H1 (cell line): ENCODE measurements at regions not wholly inside any gene's neighbourhood (a gene's known extent, or its start where the extent isn't known, plus 50 kb on each side); places are given as distances from the start of the nearest gene placed in this dataset.

Experiments
- CTCF ChIA-PET: fragments of 300-600 bp; sonication (Branson Sonifier 250); formaldehyde crosslinking; loops from one replicate; lab custom pipeline; 2021; ENCODE audit not compliant: partially characterized antibody; lab: Charles Lee
- POLR2A ChIA-PET: fragments of 300-600 bp; sonication (Branson Sonifier 250); formaldehyde crosslinking; loops from one replicate; lab custom pipeline; 2021; ENCODE audit warnings: inconsistent platforms; ENCODE audit not compliant: partially characterized antibody; lab: Charles Lee
- DNase-seq, 2 experiments: peaks; one replicate each; pipeline versions ENCODE4 v3.0.0 to v3.0.0-alpha.2; 2010 to 2022; ENCODE audit warnings: low spot score in 2 of 2, low read depth in 1 of 2, mixed read lengths in 1 of 2
- FAIRE-seq: peaks from 2 replicates; lab custom pipeline; 2011; peaks lifted over from hg19 to GRCh38; lab: Jason Lieb, UNC
- H2AFZ ChIP-seq: 2 replicates; pipeline ENCODE4 v1.8.1; 2012; ENCODE audit warnings: low read length, inconsistent platforms
- H2AK5ac ChIP-seq: 2 replicates; pipeline ENCODE4 v1.6.1; 2013; ENCODE audit warnings: low read depth, low read length
- H2BK120ac ChIP-seq: replicated peaks from 2 replicates; pipeline ENCODE3; 2013; ENCODE audit warnings: low read depth, low read length, inconsistent platforms
- H2BK12ac ChIP-seq: 2 replicates; pipeline ENCODE4 v1.6.1; 2013; ENCODE audit warnings: low read depth, low read length
- H2BK15ac ChIP-seq: 2 replicates; pipeline ENCODE4 v1.6.1; 2013; ENCODE audit warnings: low read length
- H2BK20ac ChIP-seq: 2 replicates; pipeline ENCODE4 v1.6.1; 2013; ENCODE audit warnings: low read length
- H2BK5ac ChIP-seq: 2 replicates; pipeline ENCODE4 v1.6.1; 2013; ENCODE audit warnings: low read depth, low read length
- H3K14ac ChIP-seq: 2 replicates; pipeline ENCODE4 v1.6.1; 2013; ENCODE audit warnings: inconsistent platforms; ENCODE audit not compliant: insufficient read length
- H3K18ac ChIP-seq: 2 replicates; pipeline ENCODE4 v1.6.1; 2013; ENCODE audit warnings: low read length; ENCODE audit errors: extremely low read depth
- H3K23ac ChIP-seq: 2 replicates; pipeline ENCODE4 v1.6.1; 2013; ENCODE audit warnings: inconsistent platforms; ENCODE audit not compliant: insufficient read length
- H3K23me2 ChIP-seq: 2 replicates; pipeline ENCODE4 v1.6.1; 2013; ENCODE audit warnings: low read depth, low read length
- H3K27ac ChIP-seq: 2 replicates; pipeline ENCODE4 v1.6.1; 2011; ENCODE audit warnings: low read depth, low read length, inconsistent platforms
- H3K27me3 ChIP-seq, 4 experiments: replicated peaks in 1 of 4; 1 replicate in 1 of 4; 2 replicates in 3 of 4; pipeline versions ENCODE4 v1.6.1 to v1.8.1; 2011 to 2013; ENCODE audit warnings: low read length in 3 of 4, mild to moderate bottlenecking in 3 of 4, inconsistent platforms in 2 of 4, mixed read lengths in 2 of 4, moderate library complexity in 1 of 4; ENCODE audit not compliant: control insufficient read depth in 3 of 4, insufficient read depth in 3 of 4; ENCODE audit errors: extremely low read depth in 1 of 4
- H3K36me3 ChIP-seq, 4 experiments: 2 replicates each; pipeline versions ENCODE4 v1.6.1 to v1.8.1; 2011 to 2013; ENCODE audit warnings: mild to moderate bottlenecking in 4 of 4, low read length in 3 of 4, moderate library complexity in 2 of 4, control low read depth in 1 of 4, inconsistent platforms in 1 of 4; ENCODE audit not compliant: insufficient read depth in 4 of 4, control insufficient read depth in 2 of 4
- H3K4ac ChIP-seq: replicated peaks from 2 replicates; pipeline ENCODE3; 2013; ENCODE audit warnings: low read length, low read depth, mixed read lengths, inconsistent platforms; ENCODE audit not compliant: insufficient read length
- H3K4me1 ChIP-seq, 4 experiments: replicated peaks in 1 of 4; 1 replicate in 1 of 4; 2 replicates in 3 of 4; pipeline versions ENCODE4 v1.6.1 to v1.8.1; 2011 to 2013; ENCODE audit warnings: low read length in 3 of 4, inconsistent platforms in 2 of 4, mixed read lengths in 1 of 4; ENCODE audit not compliant: insufficient read depth in 4 of 4, control insufficient read depth in 3 of 4
- H3K4me2 ChIP-seq, 2 experiments: 2 replicates each; pipeline versions ENCODE4 v1.6.1 to v1.8.1; 2011 to 2013; ENCODE audit warnings: low read depth in 2 of 2, low read length in 2 of 2, control low read depth in 1 of 2, inconsistent platforms in 1 of 2, mild to moderate bottlenecking in 1 of 2; ENCODE audit not compliant: insufficient read depth in 1 of 2
- H3K4me3 ChIP-seq, 4 experiments: fragments of 200-600, 300-600 bp in 1 of 4; sonication (generic), shearing (Covaris generic), sonication (Bioruptor Twin) in 1 of 4; 2 replicates each; pipeline versions ENCODE4 v1.5.1 to v1.8.1; 2011 to 2016; ENCODE audit warnings: low read length in 4 of 4, low read depth in 3 of 4, control low read depth in 2 of 4, inconsistent platforms in 2 of 4, mild to moderate bottlenecking in 2 of 4, mixed read lengths in 1 of 4, moderate library complexity in 1 of 4; ENCODE audit not compliant: insufficient read depth in 2 of 4; ENCODE audit errors: extremely low read depth in 1 of 4
- H3K56ac ChIP-seq: replicated peaks from 2 replicates; pipeline ENCODE3; 2013; ENCODE audit warnings: low read depth, mild to moderate bottlenecking, mixed read lengths, low read length, inconsistent platforms; ENCODE audit not compliant: insufficient read length
- H3K79me1 ChIP-seq: 2 replicates; pipeline ENCODE4 v1.6.1; 2013; ENCODE audit warnings: low read depth, low read length, control low read depth
- H3K79me2 ChIP-seq, 2 experiments: 2 replicates each; pipeline versions ENCODE4 v1.6.1 to v1.8.1; 2012 to 2013; ENCODE audit warnings: low read length in 2 of 2, mild to moderate bottlenecking in 2 of 2, inconsistent platforms in 1 of 2; ENCODE audit not compliant: insufficient read depth in 2 of 2, control insufficient read depth in 1 of 2
- H3K9ac ChIP-seq, 4 experiments: replicated peaks in 1 of 4; 1 replicate in 1 of 4; 2 replicates in 3 of 4; pipeline versions ENCODE4 v1.6.1 to v1.8.1; 2011 to 2013; ENCODE audit warnings: low read depth in 3 of 4, low read length in 3 of 4, control low read depth in 2 of 4, mild to moderate bottlenecking in 2 of 4, moderate library complexity in 2 of 4, inconsistent platforms in 1 of 4; ENCODE audit errors: extremely low read depth in 1 of 4
- H3K9me3 ChIP-seq, 2 experiments: 2 replicates each; pipeline versions ENCODE4 v1.6.1 to v1.8.1; 2012 to 2013; ENCODE audit warnings: mild to moderate bottlenecking in 2 of 2, moderate library complexity in 2 of 2, control low read depth in 1 of 2, inconsistent platforms in 1 of 2, low read depth in 1 of 2, low read length in 1 of 2, mixed read lengths in 1 of 2; ENCODE audit not compliant: insufficient read depth in 2 of 2
- H4K20me1 ChIP-seq, 2 experiments: replicated peaks in 1 of 2; 2 replicates each; pipeline versions ENCODE3 to v1.8.1; 2011 to 2013; ENCODE audit warnings: inconsistent platforms in 2 of 2, low read length in 2 of 2, mild to moderate bottlenecking in 1 of 2; ENCODE audit not compliant: insufficient read depth in 2 of 2, control insufficient read depth in 1 of 2
- H4K5ac ChIP-seq: 2 replicates; pipeline ENCODE4 v1.6.1; 2013; ENCODE audit warnings: low read length, low read depth, mixed read lengths, inconsistent platforms; ENCODE audit not compliant: insufficient read length
- H4K8ac ChIP-seq: 2 replicates; pipeline ENCODE4 v1.8.0; 2013; ENCODE audit warnings: mild to moderate bottlenecking, moderate library complexity, low read length, inconsistent platforms; ENCODE audit not compliant: insufficient read depth; ENCODE audit errors: extremely low read depth
- H4K91ac ChIP-seq: replicated peaks from 2 replicates; pipeline ENCODE3; 2013; ENCODE audit warnings: low read length, mixed read lengths, inconsistent platforms; ENCODE audit not compliant: insufficient read length
- CHD7 ChIP-seq: fragments of 300-600 bp; sonication (generic); IDR thresholded peaks from 2 replicates; pipeline ENCODE4 v1.7.1; 2012; ENCODE audit warnings: low read length, moderate library complexity, mild to moderate bottlenecking, inconsistent platforms; ENCODE audit not compliant: insufficient replicate concordance
- WGBS, 2 experiments: shearing (Covaris generic) in 1 of 2; methylation state at CpG; one replicate each; pipeline versions ENCODE4 v1.1.6 to v1.1.7; 2013 to 2015; ENCODE audit warnings: low lambda C conversion rate in 2 of 2, mixed read lengths in 2 of 2, inconsistent platforms in 1 of 2, low coverage in 1 of 2, missing lambda C conversion rate in 1 of 2; ENCODE audit not compliant: insufficient replicate concordance in 2 of 2, insufficient coverage in 1 of 2, insufficient read length in 1 of 2; ENCODE audit errors: extremely low coverage in 1 of 2, missing lambda C conversion rate in 1 of 2; 5-methylcytosine and 5-hydroxymethylcytosine counted together

- Histone ChIP-seq H2BK120ac (no peak overlapping the region), H3K23me2 (no peaks in the 10 kb centered on the region), H3K23ac (no peak overlapping the region), H2BK15ac (no peak overlapping the region), H3K79me2 (no peaks in the 10 kb centered on the region), H3K4me3 (no peak overlapping the region), H3K27ac (no peak overlapping the region), H2BK12ac (no peak overlapping the region), H4K20me1 (no peaks in the 10 kb centered on the region), H3K36me3 (no peaks in the 10 kb centered on the region), H2BK20ac (no peak overlapping the region), H3K9me3 (no peaks in the 10 kb centered on the region; a peak in 1 of 4 replicates), H3K9ac (no peak overlapping the region), H3K79me1 (no peaks in the 10 kb centered on the region), H4K5ac (no peak overlapping the region), H3K56ac (no peak overlapping the region), H3K4me1 (no peaks in the 10 kb centered on the region), H3K4ac (no peak overlapping the region), H4K8ac (no peak overlapping the region), H3K18ac (no peak overlapping the region), H4K91ac (no peak overlapping the region), H2AK5ac (no peak overlapping the region), H2BK5ac (no peak overlapping the region), H3K4me2 (no peak overlapping the region), H3K14ac (no peak overlapping the region), H2AFZ (no peak overlapping the region), H3K27me3 (no peaks in the 10 kb centered on the region)
- ChIA-PET CTCF (interaction anchor here (1.1 kb wide), 1 partner anchor 11 kb away, joined by 3 read pairs; no protein-coding TSS in a partner anchor), POLR2A (no interaction called here)
- 96% methylated on average over 2 of the region's 2 CpGs; no CpG with 5 or more reads in 1 of the 2 experiments for WGBS, 2 experiments
- FAIRE-seq (no peak), DNase-seq (no peak)
- no peak for TF ChIP-seq CHD7
Measured at GRCh38 chr1:194774535-194774934, 1588.1 kb upstream of the B3GALT2 start.
